HEK293 (cell line): ENCODE measurements at regions not wholly inside any gene's neighbourhood (a gene's known extent, or its start where the extent isn't known, plus 50 kb on each side); places are given as distances from the start of the nearest gene placed in this dataset.

Experiments
- CTCF ChIA-PET: fragments of 350-600 bp; formaldehyde crosslinking; extraction: SDS; loops from one replicate; lab custom pipeline; 2021; ENCODE audit warnings: antibody characterized with exemption; lab: Yijun Ruan, JAX
- POLR2A ChIA-PET: fragments of 300-600 bp; formaldehyde crosslinking; extraction: SDS; loops from one replicate; lab custom pipeline; 2020; ENCODE audit warnings: antibody characterized with exemption, inconsistent platforms; lab: Yijun Ruan, JAX
- H3K27ac ChIP-seq: fragments of 200-500 bp; sonication (Bioruptor generic); 2 replicates; pipeline ENCODE4 v1.5.1; 2014; ENCODE audit warnings: low read depth, low read length, control low read depth, inconsistent platforms; ENCODE audit errors: extremely low read depth
- H3K36me3 ChIP-seq, 2 experiments: fragments of 200-500 bp in 1 of 2; sonication (Bioruptor generic) in 1 of 2; 1 replicate in 1 of 2; 2 replicates in 1 of 2; pipeline ENCODE4 v1.5.1; 2014 to 2017; ENCODE audit warnings: inconsistent platforms in 2 of 2, low read length in 2 of 2; ENCODE audit not compliant: control insufficient read depth in 2 of 2, insufficient read depth in 1 of 2
- H3K4me1 ChIP-seq: fragments of 200-500 bp; sonication (Bioruptor generic); 2 replicates; pipeline ENCODE4 v1.5.1; 2014; ENCODE audit warnings: mild to moderate bottlenecking, low read length, inconsistent platforms; ENCODE audit not compliant: control insufficient read depth, insufficient read depth
- H3K4me3 ChIP-seq: 2 replicates; pipeline ENCODE4 v1.5.1; 2011; ENCODE audit warnings: low read depth, mild to moderate bottlenecking, control low read depth, low read length, moderate library complexity
- H3K9me3 ChIP-seq: fragments of 200-500 bp; sonication (Bioruptor generic); 2 replicates; pipeline ENCODE4 v1.5.1; 2014; ENCODE audit warnings: low read depth, low read length, inconsistent platforms; ENCODE audit not compliant: control insufficient read depth, insufficient read depth
- BCL6B ChIP-seq: fragments of 450-650 bp; formaldehyde crosslinking; IDR thresholded peaks from 2 replicates; pipeline ENCODE4 v1.5.1; 2017; ENCODE audit warnings: missing biosample characterization, missing genetic modification characterization
- ELK4 ChIP-seq: IDR thresholded peaks from 2 replicates; pipeline ENCODE4 v1.6.1; 2011; ENCODE audit warnings: mild to moderate bottlenecking, low read depth, low read length, borderline replicate concordance
- FEZF1 ChIP-seq: fragments of 450-650 bp; formaldehyde crosslinking; IDR thresholded peaks from 2 replicates; pipeline ENCODE4 v1.5.1; 2016; ENCODE audit warnings: missing biosample characterization, missing genetic modification characterization
- GLIS1 ChIP-seq: fragments of 450-650 bp; formaldehyde crosslinking; IDR thresholded peaks from 2 replicates; pipeline ENCODE4 v1.5.1; 2016; ENCODE audit warnings: missing biosample characterization, missing genetic modification characterization
- HIC1 ChIP-seq: fragments of 450-650 bp; formaldehyde crosslinking; IDR thresholded peaks from 2 replicates; pipeline ENCODE4 v1.5.1; 2016; ENCODE audit warnings: missing biosample characterization, missing genetic modification characterization
- MYNN ChIP-seq: fragments of 450-650 bp; formaldehyde crosslinking; IDR thresholded peaks from 2 replicates; pipeline ENCODE4 v1.5.1; 2016; ENCODE audit warnings: missing biosample characterization, missing genetic modification characterization, borderline replicate concordance
- PBX3 ChIP-seq: sonication (generic); formaldehyde crosslinking; IDR thresholded peaks from 2 replicates; pipeline ENCODE4 v1.8.1; 2022; ENCODE audit warnings: mild to moderate bottlenecking, moderate library complexity, missing genetic modification reagents
- REST ChIP-seq: fragments of 450-650 bp; formaldehyde crosslinking; IDR thresholded peaks from 2 replicates; pipeline ENCODE4 v1.5.1; 2016; ENCODE audit warnings: missing biosample characterization, missing genetic modification characterization
- ZNF114 ChIP-seq: fragments of 450-650 bp; formaldehyde crosslinking; IDR thresholded peaks from 2 replicates; pipeline ENCODE4 v1.5.0; 2017; ENCODE audit warnings: missing biosample characterization, missing genetic modification characterization
- ZNF140 ChIP-seq: fragments of 450-650 bp; formaldehyde crosslinking; IDR thresholded peaks from 2 replicates; pipeline ENCODE4 v1.5.1; 2016; ENCODE audit warnings: missing biosample characterization, missing genetic modification characterization
- ZNF169 ChIP-seq: fragments of 450-650 bp; formaldehyde crosslinking; IDR thresholded peaks from 2 replicates; pipeline ENCODE4 v1.5.1; 2016; ENCODE audit warnings: missing biosample characterization, missing genetic modification characterization
- ZNF175 ChIP-seq: fragments of 450-650 bp; formaldehyde crosslinking; IDR thresholded peaks from 2 replicates; pipeline ENCODE4 v1.5.1; 2016; ENCODE audit warnings: missing biosample characterization, missing genetic modification characterization
- ZNF223 ChIP-seq: fragments of 450-650 bp; formaldehyde crosslinking; IDR thresholded peaks from 2 replicates; pipeline ENCODE4 v1.5.1; 2016; ENCODE audit warnings: missing biosample characterization, missing genetic modification characterization
- ZNF24 ChIP-seq: fragments of 450-650 bp; formaldehyde crosslinking; IDR thresholded peaks from 2 replicates; pipeline ENCODE4 v1.5.1; 2016; ENCODE audit warnings: missing biosample characterization, missing genetic modification characterization
- ZNF341 ChIP-seq: fragments of 450-650 bp; formaldehyde crosslinking; IDR thresholded peaks from 2 replicates; pipeline ENCODE4; 2016; ENCODE audit warnings: low read depth, missing biosample characterization, missing genetic modification characterization
- ZNF426 ChIP-seq: fragments of 450-650 bp; formaldehyde crosslinking; IDR thresholded peaks from 2 replicates; pipeline ENCODE4 v1.5.1; 2017; ENCODE audit warnings: missing biosample characterization, missing genetic modification characterization, mild to moderate bottlenecking, inconsistent platforms, moderate library complexity
- ZNF529 ChIP-seq: fragments of 450-650 bp; formaldehyde crosslinking; IDR thresholded peaks from 2 replicates; pipeline ENCODE4 v1.5.1; 2017; ENCODE audit warnings: missing genetic modification characterization, missing biosample characterization; ENCODE audit not compliant: insufficient replicate concordance
- ZNF530 ChIP-seq: fragments of 450-650 bp; formaldehyde crosslinking; IDR thresholded peaks from 2 replicates; pipeline ENCODE4 v1.5.1; 2016; ENCODE audit warnings: low read depth, missing biosample characterization, missing genetic modification characterization
- ZNF585B ChIP-seq: fragments of 450-650 bp; formaldehyde crosslinking; IDR thresholded peaks from 2 replicates; pipeline ENCODE4 v1.5.1; 2016; ENCODE audit warnings: missing biosample characterization, missing genetic modification characterization
- ZNF624 ChIP-seq: fragments of 450-650 bp; formaldehyde crosslinking; IDR thresholded peaks from 2 replicates; pipeline ENCODE4 v1.5.1; 2017; ENCODE audit warnings: missing biosample characterization, missing genetic modification characterization
- ZNF658 ChIP-seq: fragments of 450-650 bp; formaldehyde crosslinking; IDR thresholded peaks from 2 replicates; pipeline ENCODE4; 2016; ENCODE audit warnings: missing biosample characterization, missing genetic modification characterization
- ZNF785 ChIP-seq: fragments of 450-650 bp; formaldehyde crosslinking; IDR thresholded peaks from 2 replicates; pipeline ENCODE4 v1.5.1; 2016; ENCODE audit warnings: missing biosample characterization, missing genetic modification characterization

- POLR2A ChIA-PET: no interaction called here
- no peak overlapping the region for H3K27ac ChIP-seq
- CTCF ChIA-PET: no interaction called here
- TF ChIP-seq PBX3: no peak
- no peak for TF ChIP-seq FEZF1 (tag by site-specific recombination)
- TF ChIP-seq ZNF24 (tag by site-specific recombination): no peak
- TF ChIP-seq ZNF223 (tag by site-specific recombination): no peak
- TF ChIP-seq ZNF624 (tag by site-specific recombination): no peak
- TF ChIP-seq, all 188 proteins: peak for 0
- H3K36me3 ChIP-seq: no peaks in the 10 kb centered on the region
- H3K9me3 ChIP-seq: no peaks in the 10 kb centered on the region
- no peak overlapping the region for H3K4me3 ChIP-seq
- H3K4me1 ChIP-seq: no peaks in the 10 kb centered on the region
Observed at GRCh38 chr4:8694651-8695151, 102.1 kb downstream of the CPZ start.

GRCh38 chr4:8694226-8694625, 101.7 kb downstream of the CPZ start:
- ChIA-PET CTCF (no interaction called here), POLR2A (interaction anchor here (0.6 kb wide), 1 partner anchor 17 kb away, joined by 8 read pairs; no protein-coding TSS in a partner anchor)
- no peaks in the 10 kb centered on the region for H3K4me1 ChIP-seq
- no peak overlapping the region for H3K27ac ChIP-seq
- no peak for TF ChIP-seq ZNF529 (tag by site-specific recombination)
- no peak for TF ChIP-seq ZNF426 (tag by site-specific recombination)
- TF ChIP-seq GLIS1 (tag by site-specific recombination): no peak
- TF ChIP-seq ZNF785 (tag by site-specific recombination): no peak
- TF ChIP-seq MYNN (tag by site-specific recombination): no peak
- TF ChIP-seq ZNF658 (tag by site-specific recombination): no peak
- no peak for TF ChIP-seq ZNF585B
- TF ChIP-seq ZNF140: no peak
- no peak for TF ChIP-seq HIC1 (tag by site-specific recombination)
- no peak for TF ChIP-seq ZNF169
- TF ChIP-seq REST (tag by site-specific recombination): no peak
- TF ChIP-seq ZNF530 (tag by site-specific recombination): no peak
- no peak for TF ChIP-seq BCL6B (tag by site-specific recombination)
- TF ChIP-seq ELK4: no peak
- no peak for TF ChIP-seq ZNF175 (tag by site-specific recombination)
- TF ChIP-seq ZNF114 (tag by site-specific recombination): no peak
- TF ChIP-seq ZNF341 (tag by site-specific recombination): no peak
- H3K9me3 ChIP-seq: no peaks in the 10 kb centered on the region
- no peak overlapping the region for H3K4me3 ChIP-seq
- H3K36me3 ChIP-seq: no peaks in the 10 kb centered on the region
